NCI-H345 treated with DMSO at 0.1 percent for 48 hours (cell line): ENCODE measurements at regions not wholly inside any gene's neighbourhood (a gene's known extent, or its start where the extent isn't known, plus 50 kb on each side); places are given as distances from the start of the nearest gene placed in this dataset.

Experiments
- DNase-seq: peaks from one replicate; lab custom pipeline; 2025; ENCODE audit not compliant: unreplicated experiment; lab: John Stamatoyannopoulos, UW

DNA sequence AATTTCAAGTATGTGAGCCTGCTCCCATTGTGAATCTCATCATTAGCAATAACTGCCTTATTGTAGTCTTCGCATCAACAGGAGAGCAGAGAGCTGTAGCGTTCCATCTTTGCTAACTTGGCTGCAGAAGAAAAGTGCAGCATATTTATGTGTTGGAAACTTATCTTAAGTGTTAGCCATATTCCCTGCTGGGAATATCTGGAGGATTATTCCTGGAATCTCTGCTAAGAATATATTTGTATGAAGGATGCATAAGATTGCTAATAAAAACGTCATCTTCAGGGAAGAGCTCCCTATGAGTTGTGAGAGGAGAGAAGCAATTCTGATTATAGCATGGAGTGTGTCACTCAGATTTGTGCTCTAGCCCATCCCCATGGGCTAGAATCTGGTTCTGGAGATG is 115.1 kb upstream of the REG3G start:
- no peak for DNase-seq

- DNase-seq = no peak
Observed at GRCh38 chr2:78913257-78913656, 112.2 kb upstream of the REG3G start.

DNA sequence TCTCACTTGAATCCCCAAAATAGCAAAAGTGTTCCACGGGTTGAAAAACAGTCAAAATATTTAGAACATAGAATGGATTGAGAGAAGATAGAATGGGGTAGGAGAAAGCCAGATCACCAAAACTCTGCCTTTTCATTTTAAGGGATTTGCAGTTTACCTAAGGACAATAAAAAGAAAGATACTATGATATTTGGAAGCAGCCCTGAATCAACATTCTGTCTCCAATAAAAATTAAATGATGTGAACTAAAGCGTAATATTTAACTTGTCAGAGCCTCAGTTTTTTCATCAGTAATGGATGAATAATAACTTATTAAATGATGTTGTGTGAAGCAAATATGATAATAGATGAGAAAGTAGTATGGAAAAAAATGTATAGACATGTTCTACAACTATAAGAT is 100.2 kb upstream of the REG3G start:
- DNase-seq = no peak

DNA sequence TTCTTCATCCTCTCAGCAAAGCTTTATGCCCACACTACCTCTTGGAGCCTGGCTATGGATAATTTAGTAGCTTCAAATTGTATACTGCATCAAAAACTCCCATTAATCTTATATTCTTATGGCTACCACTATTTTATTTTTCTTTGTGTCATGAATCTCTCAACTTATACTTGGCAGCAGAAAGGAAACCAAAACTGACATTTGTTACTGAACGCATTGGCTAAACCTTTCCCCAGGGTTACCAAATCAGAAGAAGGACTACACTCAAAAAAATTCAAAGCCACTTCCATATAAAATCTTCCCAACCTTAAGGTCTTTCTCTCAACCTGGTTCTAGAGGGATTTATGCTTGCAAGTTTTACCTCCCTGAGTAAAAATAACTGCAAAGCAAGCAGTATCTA is 97.0 kb upstream of the REG3G start:
- DNase-seq = no peak

GRCh38 chr2:78940998-78941397 is 84.5 kb upstream of the REG3G start:
- no peak for DNase-seq

GRCh38 chr2:78941751-78942150 is 83.8 kb upstream of the REG3G start:
- no peak for DNase-seq

DNA sequence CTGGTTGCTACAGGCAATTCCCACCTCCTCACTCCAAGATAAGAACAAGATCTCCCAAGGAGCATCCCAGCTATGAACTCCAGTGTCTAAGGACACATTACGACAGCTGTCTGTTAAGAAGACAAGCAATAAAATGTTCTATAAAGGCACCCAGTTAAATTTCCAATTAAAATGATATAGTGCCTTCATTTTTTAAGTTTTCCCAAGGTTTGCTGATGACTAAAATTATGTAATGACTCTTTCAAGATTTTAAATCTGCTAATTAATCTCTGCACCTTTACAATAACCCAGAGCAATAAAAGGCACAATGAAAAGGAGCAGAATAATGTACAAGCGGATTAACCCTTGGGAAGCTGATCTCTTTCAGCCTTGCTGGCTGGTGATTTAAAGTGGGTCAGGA is 61.6 kb upstream of the REG3G start:
- DNase-seq = no peak

DNA sequence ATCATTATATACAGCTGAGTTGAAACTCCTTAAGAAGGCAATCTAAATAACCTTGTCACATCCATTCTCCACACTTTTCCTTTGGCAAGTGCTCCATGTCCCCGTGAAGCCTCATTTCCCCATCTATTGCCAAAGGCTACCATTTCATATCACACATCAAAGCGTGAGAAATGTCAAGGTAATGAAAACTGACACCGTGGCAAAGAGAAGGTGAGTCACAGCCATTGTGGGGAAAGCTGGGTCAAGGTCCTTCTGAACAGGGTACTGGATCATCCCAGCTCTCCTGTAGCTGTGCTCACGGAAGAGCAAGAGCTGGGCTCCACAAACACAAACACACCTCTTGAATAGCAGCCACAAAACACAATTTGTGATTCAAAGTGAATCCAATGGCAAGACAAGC is 58.2 kb upstream of the REG3G start:
- DNase-seq = no peak

DNA sequence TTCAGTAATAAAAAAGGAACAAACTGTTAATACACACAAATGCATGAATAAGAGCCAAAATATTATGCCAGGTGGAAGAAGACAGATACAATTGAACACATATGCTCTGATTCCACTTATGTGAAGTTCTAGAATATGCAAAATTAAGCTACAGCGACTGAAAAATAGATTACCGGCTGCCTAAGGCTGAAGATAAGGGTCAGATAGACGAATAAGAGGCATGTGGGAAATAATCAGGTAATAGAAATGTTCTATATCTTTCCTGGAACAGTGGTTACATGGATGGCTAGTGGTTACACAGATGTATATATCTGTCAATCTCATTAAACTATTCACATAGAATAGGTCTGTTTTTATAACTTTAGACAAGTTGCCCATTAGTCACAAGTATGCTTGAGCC is 51.9 kb upstream of the REG3G start:
- no peak for DNase-seq
